ENCODE measurements at regions not wholly inside any gene's neighbourhood (a gene's known extent, or its start where the extent isn't known, plus 50 kb on each side); places are given as distances from the start of the nearest gene placed in this dataset.

DNA sequence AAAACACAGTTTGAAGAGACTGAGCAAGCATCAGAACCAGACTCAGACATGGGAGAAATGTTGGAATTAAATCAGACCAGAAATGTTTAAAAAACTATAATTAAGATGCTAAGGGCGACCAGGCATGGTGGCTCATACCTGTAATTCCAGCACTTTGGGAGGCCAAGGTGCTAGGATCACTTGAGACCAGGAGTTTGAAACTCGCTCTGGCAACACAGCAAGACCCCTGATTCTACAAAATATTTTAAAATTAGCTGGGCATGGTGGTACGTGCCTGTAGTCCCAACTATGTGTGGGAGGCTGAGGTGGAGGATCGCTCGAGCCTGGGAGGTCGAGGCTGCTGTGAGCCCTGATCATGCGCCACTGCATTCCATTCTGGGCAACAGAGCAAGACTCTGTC, 160.3 kb downstream of the COPRS start:
- no peak for DNase-seq
- Histone ChIP-seq H3K27me3 (ENCODE audit: insufficient read depth, low read depth) (no peaks in the 10 kb centered on the region), H3K9me2 (ENCODE audit: insufficient read depth) (no peaks in the 10 kb centered on the region), H3K4me2 (no peak overlapping the region), H4K20me1 (ENCODE audit: insufficient read depth) (no peaks in the 10 kb centered on the region), H3K4me1 (replicated peaks; ENCODE audit: insufficient read depth) (no peaks in the 10 kb centered on the region), H2AFZ (no peak overlapping the region), H3K79me2 (ENCODE audit: low read depth) (no peaks in the 10 kb centered on the region), H3K9me3 (ENCODE audit: insufficient read depth, low read depth) (no peaks in the 10 kb centered on the region), H3K36me3 (ENCODE audit: low read depth) (no peaks in the 10 kb centered on the region), H3K4me3 (no peak overlapping the region), H3F3A (ENCODE audit: insufficient read depth, low read depth) (no peaks in the 10 kb centered on the region), H3K27ac (no peak overlapping the region)
- ChIA-PET POLR2A (ENCODE audit: unreplicated experiment) (no interaction called here), CTCF (no interaction called here)
- no TSS peak for BruUV-seq (replicated peaks)
- no peak for TF ChIP-seq EZH2 (IDR thresholded peaks at IDR 0.05; ENCODE audit: low read depth)
- TF ChIP-seq, protein P1, sequence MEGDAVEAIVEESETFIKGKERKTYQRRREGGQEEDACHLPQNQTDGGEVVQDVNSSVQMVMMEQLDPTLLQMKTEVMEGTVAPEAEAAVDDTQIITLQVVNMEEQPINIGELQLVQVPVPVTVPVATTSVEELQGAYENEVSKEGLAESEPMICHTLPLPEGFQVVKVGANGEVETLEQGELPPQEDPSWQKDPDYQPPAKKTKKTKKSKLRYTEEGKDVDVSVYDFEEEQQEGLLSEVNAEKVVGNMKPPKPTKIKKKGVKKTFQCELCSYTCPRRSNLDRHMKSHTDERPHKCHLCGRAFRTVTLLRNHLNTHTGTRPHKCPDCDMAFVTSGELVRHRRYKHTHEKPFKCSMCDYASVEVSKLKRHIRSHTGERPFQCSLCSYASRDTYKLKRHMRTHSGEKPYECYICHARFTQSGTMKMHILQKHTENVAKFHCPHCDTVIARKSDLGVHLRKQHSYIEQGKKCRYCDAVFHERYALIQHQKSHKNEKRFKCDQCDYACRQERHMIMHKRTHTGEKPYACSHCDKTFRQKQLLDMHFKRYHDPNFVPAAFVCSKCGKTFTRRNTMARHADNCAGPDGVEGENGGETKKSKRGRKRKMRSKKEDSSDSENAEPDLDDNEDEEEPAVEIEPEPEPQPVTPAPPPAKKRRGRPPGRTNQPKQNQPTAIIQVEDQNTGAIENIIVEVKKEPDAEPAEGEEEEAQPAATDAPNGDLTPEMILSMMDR (conservative IDR thresholded peaks at IDR 0.05): no peak
- intact Hi-C loops (cut with micrococcal nuclease; ENCODE audit: unreplicated experiment): no loop called here

DNA sequence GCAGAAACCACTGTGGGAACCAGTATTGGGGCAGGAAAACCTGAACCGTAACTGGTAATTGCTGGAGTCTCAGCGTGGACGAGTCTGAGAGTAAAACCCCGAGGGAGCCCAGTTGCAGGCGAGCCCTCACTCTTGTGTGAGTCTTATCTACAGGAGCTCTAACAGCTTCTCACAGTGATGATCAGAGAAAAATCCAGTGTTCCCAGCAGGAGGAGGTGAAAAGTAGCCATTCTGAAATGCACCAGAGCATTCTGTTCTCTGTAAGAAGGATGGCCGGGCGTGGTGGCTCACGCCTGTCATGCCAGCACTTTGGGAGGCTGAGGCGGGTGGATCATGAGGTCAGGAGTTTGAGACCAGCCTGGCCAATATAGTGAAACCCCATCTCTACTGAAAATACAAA, 161.2 kb downstream of the COPRS start:
- intact Hi-C loops (cut with micrococcal nuclease; ENCODE audit: unreplicated experiment): no loop called here
- Histone ChIP-seq H3K9me2 (ENCODE audit: insufficient read depth) (no peaks in the 10 kb centered on the region), H3K4me2 (no peak overlapping the region), H3K4me3 (no peak overlapping the region), H3K79me2 (ENCODE audit: low read depth) (no peaks in the 10 kb centered on the region), H3K9me3 (ENCODE audit: insufficient read depth, low read depth) (no peaks in the 10 kb centered on the region), H2AFZ (no peak overlapping the region), H3K36me3 (ENCODE audit: low read depth) (no peaks in the 10 kb centered on the region), H4K20me1 (ENCODE audit: insufficient read depth) (no peaks in the 10 kb centered on the region), H3K27ac (no peak overlapping the region), H3F3A (ENCODE audit: insufficient read depth, low read depth) (no peaks in the 10 kb centered on the region), H3K4me1 (replicated peaks; ENCODE audit: insufficient read depth) (no peaks in the 10 kb centered on the region), H3K27me3 (ENCODE audit: insufficient read depth, low read depth) (no peaks in the 10 kb centered on the region)
- ChIA-PET POLR2A (ENCODE audit: unreplicated experiment) (no interaction called here), CTCF (no interaction called here)
- TF ChIP-seq EZH2 (IDR thresholded peaks at IDR 0.05; ENCODE audit: low read depth): no peak
- TF ChIP-seq, protein P1 (conservative IDR thresholded peaks at IDR 0.05): no peak
- DNase-seq: no peak
- BruUV-seq (replicated peaks): no TSS peak

DNA sequence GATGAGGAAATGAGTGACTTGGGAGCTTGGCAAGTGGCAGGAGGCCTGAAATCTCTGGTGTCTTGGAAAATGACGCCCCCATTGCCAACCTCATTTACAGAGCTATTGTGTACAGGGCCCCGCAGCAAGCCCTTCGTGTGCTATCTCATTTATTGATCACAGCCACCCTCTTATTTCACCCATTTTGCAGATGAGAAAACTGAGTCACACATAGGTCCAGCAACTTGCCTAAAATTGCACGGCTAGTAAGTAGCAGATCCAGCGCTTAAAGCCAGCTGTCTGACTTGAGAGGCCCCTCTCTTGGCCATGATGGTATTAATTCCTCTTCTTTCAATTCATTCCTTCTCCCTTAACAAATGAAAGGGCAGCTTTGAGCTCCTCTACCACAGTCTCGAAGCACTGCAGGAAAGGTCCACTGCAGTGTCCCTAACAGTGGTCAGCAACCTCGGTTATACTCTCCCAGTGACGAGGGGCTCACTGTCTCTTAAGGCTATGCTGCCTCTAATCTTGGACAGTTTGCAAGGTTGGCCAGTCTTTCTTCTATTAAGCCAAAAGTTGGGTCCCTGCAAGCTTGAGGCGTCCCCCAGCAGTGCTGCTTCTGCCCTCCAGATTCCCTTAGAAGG, 162.2 kb downstream of the COPRS start:
- BruUV-seq (replicated peaks): no TSS peak
- H3K79me2 ChIP-seq (ENCODE audit: low read depth): no peaks in the 10 kb centered on the region
- H3K27ac ChIP-seq: no peak overlapping the region
- no peaks in the 10 kb centered on the region for H3K36me3 ChIP-seq (ENCODE audit: low read depth)
- H3K9me3 ChIP-seq (ENCODE audit: insufficient read depth, low read depth): no peaks in the 10 kb centered on the region
- no peak for DNase-seq
- H2AFZ ChIP-seq: no peak overlapping the region
- TF ChIP-seq, protein P1 (conservative IDR thresholded peaks at IDR 0.05): no peak
- TF ChIP-seq EZH2 (IDR thresholded peaks at IDR 0.05; ENCODE audit: low read depth): no peak
- H3F3A ChIP-seq (ENCODE audit: insufficient read depth, low read depth): no peaks in the 10 kb centered on the region
- CTCF ChIA-PET: no interaction called here
- no peak overlapping the region for H3K4me2 ChIP-seq
- POLR2A ChIA-PET (ENCODE audit: unreplicated experiment): no interaction called here
- H4K20me1 ChIP-seq (ENCODE audit: insufficient read depth): no peaks in the 10 kb centered on the region
- H3K27me3 ChIP-seq (ENCODE audit: insufficient read depth, low read depth): no peaks in the 10 kb centered on the region
- H3K4me3 ChIP-seq: no peak overlapping the region
- H3K4me1 ChIP-seq (replicated peaks; ENCODE audit: insufficient read depth): no peaks in the 10 kb centered on the region
- no peaks in the 10 kb centered on the region for H3K9me2 ChIP-seq (ENCODE audit: insufficient read depth)
- intact Hi-C loops (cut with micrococcal nuclease; ENCODE audit: unreplicated experiment): no loop called here
